ENCODE measurements at regions not wholly inside any gene's neighbourhood (a gene's known extent, or its start where the extent isn't known, plus 50 kb on each side); places are given as distances from the start of the nearest gene placed in this dataset.
"Not testable (repeated sequence)": the region's sequence is repeated elsewhere in the genome, so short reads cannot be mapped to it uniquely, and the experiment has no call there.

- no peak for DNase-seq
- no peaks in the 10 kb centered on the region for H3K4me1 ChIP-seq
- H3K27me3 ChIP-seq = no peaks in the 10 kb centered on the region
- no peak for ATAC-seq
- H3K27ac ChIP-seq = no peak overlapping the region
- H3K9me3 ChIP-seq = peaks cover 0 to 11% (median 0%) of the 10 kb centered on the region in 12 donors
- intact Hi-C loops (cut with DNase I) = no loop called here
- 38 to 46% (median 40%) methylated on average over 3 of the region's 3 CpGs for WGBS, 4 donors
- no peaks in the 10 kb centered on the region for H3K36me3 ChIP-seq
- no peak overlapping the region for H3K4me3 ChIP-seq
- TF ChIP-seq CTCF (IDR thresholded peaks at IDR 0.05) = no peak
- no peak for TF ChIP-seq POLR2A (IDR thresholded peaks at IDR 0.05)
Measured at GRCh38 chr4:179165862-179166261, 1723.6 kb upstream of the AGA start.

- ATAC-seq; H3K36me3 ChIP-seq; H3K27ac ChIP-seq; intact Hi-C loops (cut with DNase I); H3K4me3 ChIP-seq; H3K4me1 ChIP-seq; DNase-seq; H3K27me3 ChIP-seq: not testable (repeated sequence)
- WGBS, 4 donors = 84 to 88% (median 87%) methylated on average over 5 of the region's 5 CpGs
- H3K9me3 ChIP-seq = peaks cover 0 to 17% (median 0%) of the 10 kb centered on the region in 12 donors
Measured at GRCh38 chr4:179170308-179170707, 1728.1 kb upstream of the AGA start.

GRCh38 chr4:179182741-179183140, 1740.5 kb upstream of the AGA start:
- Histone ChIP-seq H3K27ac (no peak overlapping the region), H3K9me3 (peaks cover 0 to 30% (median 7%) of the 10 kb centered on the region in 12 donors), H3K4me3 (no peak overlapping the region), H3K4me1 (no peaks in the 10 kb centered on the region), H3K27me3 (no peaks in the 10 kb centered on the region), H3K36me3 (no peaks in the 10 kb centered on the region)
- intact Hi-C loops (cut with DNase I) = no loop called here
- DNase-seq (no peak), ATAC-seq (no peak)
- no peak for TF ChIP-seq POLR2A (IDR thresholded peaks at IDR 0.05)
- no peak for TF ChIP-seq CTCF (IDR thresholded peaks at IDR 0.05)

- Histone ChIP-seq H3K27me3 (no peaks in the 10 kb centered on the region), H3K4me1 (no peaks in the 10 kb centered on the region), H3K4me3 (no peak overlapping the region), H3K27ac (no peak overlapping the region), H3K36me3 (no peaks in the 10 kb centered on the region), H3K9me3 (peaks cover 0 to 7% (median 0%) of the 10 kb centered on the region in 12 donors)
- intact Hi-C loops (cut with DNase I) = no loop called here
- DNase-seq (no peak), ATAC-seq (no peak)
- no peak for TF ChIP-seq CTCF (IDR thresholded peaks at IDR 0.05)
- no peak for TF ChIP-seq POLR2A (IDR thresholded peaks at IDR 0.05)
- 69 to 76% (median 70%) methylated on average over 2 of the region's 2 CpGs for WGBS, 4 donors
Measured at GRCh38 chr4:179195887-179196286, 1753.7 kb upstream of the AGA start.

GRCh38 chr4:179196511-179196910, 1754.3 kb upstream of the AGA start:
- no peak for TF ChIP-seq CTCF (IDR thresholded peaks at IDR 0.05)
- TF ChIP-seq POLR2A (IDR thresholded peaks at IDR 0.05) = no peak
- ATAC-seq = no peak
- no peak overlapping the region for H3K4me3 ChIP-seq
- H3K27ac ChIP-seq = no peak overlapping the region
- DNase-seq = no peak
- intact Hi-C loops (cut with DNase I) = no loop called here
- H3K9me3 ChIP-seq = peaks cover 0 to 7% (median 0%) of the 10 kb centered on the region in 12 donors
- no peaks in the 10 kb centered on the region for H3K27me3 ChIP-seq
- WGBS, 4 donors = 33 to 47% (median 40%) methylated on average over 4 of the region's 4 CpGs
- H3K36me3 ChIP-seq = no peaks in the 10 kb centered on the region
- H3K4me1 ChIP-seq = no peaks in the 10 kb centered on the region

Measured in heart left ventricle (tissue), 16 donors.